ENCODE measurements at regions not wholly inside any gene's neighbourhood (a gene's known extent, or its start where the extent isn't known, plus 50 kb on each side); places are given as distances from the start of the nearest gene placed in this dataset.

GRCh38 chr13:86299128-86299527 is 499.9 kb upstream of the SLITRK6 start:
- WGBS, 2 donors, result 75 to 85% methylated on average over 2 of the region's 2 CpGs
- DNase-seq, result no peak

GRCh38 chr13:86309881-86310280 is 510.7 kb upstream of the SLITRK6 start:
- TF ChIP-seq POLR2AphosphoS5 (IDR thresholded peaks at IDR 0.05), result no peak
- no peak for DNase-seq
- Histone ChIP-seq H3K27me3 (no peaks in the 10 kb centered on the region), H3K9me3 (no peaks in the 10 kb centered on the region), H3K36me3 (no peaks in the 10 kb centered on the region), H3K27ac (no peak overlapping the region), H3K4me3 (no peak overlapping the region), H3K4me1 (no peaks in the 10 kb centered on the region)
- 76 to 79% methylated on average over 1 of the region's 1 CpG for whole genome bisulfite sequencing, 2 donors
- intact Hi-C loops (cut with DNase I), result no loop called here

More at GRCh38 chr13:86299128-86299527, 499.9 kb upstream of the SLITRK6 start:
- intact Hi-C loops (cut with DNase I), result no loop called here
- Histone ChIP-seq H3K36me3 (no peaks in the 10 kb centered on the region), H3K27ac (no peak overlapping the region), H3K4me3 (no peak overlapping the region), H3K27me3 (no peaks in the 10 kb centered on the region), H3K9me3 (no peaks in the 10 kb centered on the region), H3K4me1 (no peaks in the 10 kb centered on the region)
- TF ChIP-seq POLR2A (IDR thresholded peaks at IDR 0.05), result no peak
- TF ChIP-seq EP300 (IDR thresholded peaks at IDR 0.05), result no peak
- TF ChIP-seq CTCF (IDR thresholded peaks at IDR 0.05), result no peak
- TF ChIP-seq POLR2AphosphoS5 (IDR thresholded peaks at IDR 0.05), result no peak

GRCh38 chr13:86313421-86313820 is 514.2 kb upstream of the SLITRK6 start:
- no peak overlapping the region for H3K4me3 ChIP-seq
- H3K36me3 ChIP-seq, result no peaks in the 10 kb centered on the region
- intact Hi-C loops (cut with DNase I), result no loop called here
- TF ChIP-seq POLR2AphosphoS5 (IDR thresholded peaks at IDR 0.05) (no peak), EP300 (IDR thresholded peaks at IDR 0.05) (no peak)
- no peaks in the 10 kb centered on the region for H3K27me3 ChIP-seq
- no peaks in the 10 kb centered on the region for H3K9me3 ChIP-seq
- 73 to 75% methylated on average over 1 of the region's 1 CpG for WGBS, 2 donors
- no peak overlapping the region for H3K27ac ChIP-seq
- no peaks in the 10 kb centered on the region for H3K4me1 ChIP-seq
- DNase-seq, result no peak

GRCh38 chr13:86318450-86318849 is 519.2 kb upstream of the SLITRK6 start:
- Histone ChIP-seq H3K4me3 (no peak overlapping the region), H3K27ac (no peak overlapping the region), H3K4me1 (no peaks in the 10 kb centered on the region), H3K27me3 (no peaks in the 10 kb centered on the region), H3K36me3 (no peaks in the 10 kb centered on the region), H3K9me3 (no peaks in the 10 kb centered on the region)
- TF ChIP-seq EP300 (IDR thresholded peaks at IDR 0.05) (no peak), POLR2A (IDR thresholded peaks at IDR 0.05) (no peak), POLR2AphosphoS5 (IDR thresholded peaks at IDR 0.05) (no peak), CTCF (IDR thresholded peaks at IDR 0.05) (no peak)
- 83 to 89% methylated on average over 3 of the region's 3 CpGs for WGBS, 2 donors
- intact Hi-C loops (cut with DNase I), result no loop called here
- no peak for DNase-seq

- Histone ChIP-seq H3K4me1 (no peaks in the 10 kb centered on the region), H3K9me3 (no peaks in the 10 kb centered on the region), H3K27ac (no peak overlapping the region), H3K36me3 (no peaks in the 10 kb centered on the region), H3K4me3 (no peak overlapping the region), H3K27me3 (no peaks in the 10 kb centered on the region)
- no peak for DNase-seq
- intact Hi-C loops (cut with DNase I), result no loop called here
- no peak for TF ChIP-seq CTCF (IDR thresholded peaks at IDR 0.05)
- no peak for TF ChIP-seq POLR2A (IDR thresholded peaks at IDR 0.05)
- no peak for TF ChIP-seq EP300 (IDR thresholded peaks at IDR 0.05)
- TF ChIP-seq POLR2AphosphoS5 (IDR thresholded peaks at IDR 0.05), result no peak
- 83 to 89% methylated on average over 3 of the region's 3 CpGs for WGBS, 2 donors
Measured at GRCh38 chr13:86324191-86324590, 525.0 kb upstream of the SLITRK6 start.

DNA sequence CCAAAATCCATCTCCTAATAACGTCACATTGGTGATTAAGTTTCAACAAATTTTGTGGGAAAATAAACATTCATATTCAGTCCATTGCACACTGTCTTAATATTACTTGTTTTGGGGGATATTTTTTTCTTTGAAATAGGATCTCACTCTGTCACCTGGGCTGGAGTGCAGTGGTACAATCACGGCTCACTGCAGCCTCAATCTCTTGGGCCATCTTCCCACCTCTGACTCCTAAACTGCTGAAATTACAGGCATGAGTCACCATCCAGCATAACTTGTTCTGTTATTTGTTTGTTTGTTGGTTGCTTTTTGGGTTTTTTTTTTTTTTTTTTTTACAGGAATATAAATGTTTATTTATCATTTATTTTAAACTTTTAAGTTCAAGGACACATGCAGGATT is 556.1 kb upstream of the SLITRK6 start:
- Histone ChIP-seq H3K4me3 (no peak overlapping the region), H3K9me3 (no peaks in the 10 kb centered on the region), H3K4me1 (no peaks in the 10 kb centered on the region), H3K27ac (no peak overlapping the region), H3K36me3 (no peaks in the 10 kb centered on the region), H3K27me3 (no peaks in the 10 kb centered on the region)
- intact Hi-C loops (cut with DNase I), result no loop called here
- no peak for DNase-seq
- TF ChIP-seq CTCF (IDR thresholded peaks at IDR 0.05), result no peak
- TF ChIP-seq POLR2A (IDR thresholded peaks at IDR 0.05), result no peak
- no peak for TF ChIP-seq EP300 (IDR thresholded peaks at IDR 0.05)
- no peak for TF ChIP-seq POLR2AphosphoS5 (IDR thresholded peaks at IDR 0.05)
- 72 to 74% methylated on average over 2 of the region's 2 CpGs for WGBS, 2 donors

All from sigmoid colon (tissue), 6 donors.